Erythroblast (primary cell): ENCODE measurements at regions not wholly inside any gene's neighbourhood (a gene's known extent, or its start where the extent isn't known, plus 50 kb on each side); places are given as distances from the start of the nearest gene placed in this dataset.
"Not testable (repeated sequence)": the region's sequence is repeated elsewhere in the genome, so short reads cannot be mapped to it uniquely, and the experiment has no call there.

Experiments
- GATA1 ChIP-seq: IDR thresholded peaks from 2 replicates; pipeline ENCODE4 v1.6.1; 2011; ENCODE audit warnings: low read depth, mild to moderate bottlenecking, control low read depth, low read length, moderate library complexity
- POLR2A ChIP-seq: IDR thresholded peaks from 2 replicates; pipeline ENCODE4 v1.6.1; 2011; ENCODE audit warnings: mild to moderate bottlenecking, low read length

DNA sequence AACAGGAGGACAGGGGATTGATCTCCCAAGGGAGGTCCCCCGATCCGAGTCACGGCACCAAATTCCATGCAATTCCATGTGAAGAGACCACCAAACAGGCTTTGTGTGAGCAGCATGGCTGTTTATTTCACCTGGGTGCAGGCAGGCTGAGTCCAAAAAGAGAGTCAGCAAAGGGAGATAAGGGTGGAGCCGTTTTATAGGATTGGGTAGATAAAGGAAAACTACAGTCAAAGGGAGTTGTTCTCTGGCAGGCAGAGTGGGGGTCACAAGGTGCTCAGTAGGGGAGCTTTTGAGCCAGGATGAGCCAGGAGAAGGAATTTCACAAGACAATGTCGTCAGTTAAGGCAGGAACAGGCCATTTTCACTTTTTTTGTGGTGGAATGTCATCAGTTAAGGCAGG, 752.7 kb downstream of the GALC start:
- TF ChIP-seq POLR2A, GATA1: not testable (repeated sequence)
